ENCODE measurements at regions not wholly inside any gene's neighbourhood (a gene's known extent, or its start where the extent isn't known, plus 50 kb on each side); places are given as distances from the start of the nearest gene placed in this dataset.
"Not testable (repeated sequence)": the region's sequence is repeated elsewhere in the genome, so short reads cannot be mapped to it uniquely, and the experiment has no call there.

DNA sequence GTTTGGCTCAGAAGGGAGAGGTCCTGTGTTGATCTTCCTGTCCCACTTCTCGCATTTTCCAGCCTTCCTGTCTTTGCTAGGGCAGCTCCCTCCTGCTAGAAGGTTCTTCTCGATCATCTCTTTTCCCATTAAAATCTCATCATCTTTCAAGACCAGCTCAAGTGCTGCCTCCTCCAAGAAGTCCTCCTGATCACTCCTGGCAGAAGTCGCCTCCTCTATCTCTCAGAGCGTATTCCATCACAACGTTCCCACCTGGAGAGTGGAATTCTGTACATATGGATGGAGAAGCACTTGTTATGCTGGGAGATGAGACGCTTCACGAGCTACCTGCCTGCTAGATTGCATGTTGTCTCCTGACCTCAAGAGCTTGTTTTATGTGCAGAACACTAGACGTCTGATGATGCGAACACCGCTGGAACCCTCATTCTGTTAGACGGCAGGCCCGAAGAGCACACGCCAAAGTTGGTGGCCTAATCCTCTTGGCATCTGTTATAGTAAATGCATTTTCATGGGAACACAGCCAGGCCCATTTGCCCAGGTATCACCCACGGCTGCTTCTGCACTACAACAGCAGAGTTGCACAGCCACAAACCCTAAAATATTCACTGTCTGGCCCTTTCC is 68.0 kb upstream of the INSIG1 start:
- DNase-seq (ENCODE audit: low read depth), result no peak

DNA sequence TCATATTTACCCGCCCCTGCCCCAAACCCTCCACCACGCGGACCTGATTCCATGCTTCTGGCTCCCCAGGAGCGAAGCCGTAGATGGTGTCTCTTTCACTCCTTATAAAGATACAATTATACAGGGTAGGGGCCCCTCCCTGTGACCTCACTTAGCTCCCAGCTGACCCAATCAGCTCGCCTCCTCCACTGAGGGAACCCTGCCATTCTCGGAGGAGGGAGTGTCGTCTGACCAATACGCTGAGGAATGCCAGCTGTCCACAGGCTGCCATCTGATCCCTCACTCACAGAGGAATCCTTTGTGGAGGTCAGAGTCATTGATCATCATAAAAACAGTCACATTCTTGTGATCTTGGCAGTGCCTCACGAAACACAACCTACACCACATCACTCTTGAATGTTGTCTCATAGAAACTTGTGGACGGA is 67.5 kb upstream of the INSIG1 start:
- no peak for DNase-seq (ENCODE audit: low read depth)

- DNase-seq (ENCODE audit: low read depth), result no peak
These were observed 66.4 kb upstream of the INSIG1 start for GRCh38 chr7:155231241-155231800.

GRCh38 chr7:155231941-155232340 is 65.7 kb upstream of the INSIG1 start:
- DNase-seq (ENCODE audit: low read depth), result no peak

GRCh38 chr7:155232911-155233310 is 64.8 kb upstream of the INSIG1 start:
- no peak for DNase-seq (ENCODE audit: low read depth)

DNA sequence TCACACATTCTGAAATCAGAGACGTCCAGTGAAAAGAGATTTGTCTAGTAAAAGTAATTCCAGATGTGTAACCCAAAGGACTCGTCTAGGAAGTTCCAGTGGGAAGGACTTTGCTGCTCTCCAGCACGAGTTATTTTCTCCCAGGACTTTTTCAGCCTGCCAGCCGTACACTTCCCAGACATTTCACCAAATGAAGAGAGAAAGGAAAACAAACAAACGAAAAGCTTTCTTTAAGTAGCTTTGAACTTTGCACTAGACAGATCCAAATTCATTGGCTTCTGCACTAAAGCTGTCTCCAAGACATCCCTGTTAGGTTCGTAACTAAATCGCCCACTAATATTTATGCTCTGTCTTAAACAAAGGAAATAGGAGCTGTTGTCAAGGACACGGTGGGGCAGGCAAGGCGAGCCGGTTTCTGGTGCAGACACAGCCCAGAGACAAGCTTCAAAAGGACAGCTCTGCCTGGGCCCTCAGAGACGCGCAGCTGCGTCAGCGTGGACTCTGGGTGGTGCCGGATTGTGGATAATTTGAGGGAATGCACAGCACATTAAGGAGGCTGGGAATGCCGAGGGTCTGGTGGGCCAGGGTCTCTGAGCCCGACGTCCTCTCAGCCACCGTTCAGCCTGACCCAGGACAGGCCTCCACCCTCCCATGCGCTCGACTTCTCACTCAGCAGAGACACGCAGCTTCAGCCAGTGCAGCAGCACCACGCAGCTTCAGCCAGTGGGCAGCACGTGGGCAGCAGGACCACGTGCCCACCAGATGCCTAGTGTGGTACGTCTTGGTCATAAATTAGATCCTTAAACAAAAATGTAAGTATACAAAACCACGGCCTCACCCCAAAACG is 64.1 kb upstream of the INSIG1 start:
- DNase-seq (ENCODE audit: low read depth), result no peak

GRCh38 chr7:155234158-155234492 is 63.6 kb upstream of the INSIG1 start:
- no peak for DNase-seq (ENCODE audit: low read depth)

GRCh38 chr7:155234950-155235789 is 62.5 kb upstream of the INSIG1 start:
- DNase-seq (ENCODE audit: low read depth), result no peak

- DNase-seq (ENCODE audit: low read depth), result no peak
These were observed 61.3 kb upstream of the INSIG1 start for GRCh38 chr7:155236386-155236785.

- DNase-seq (ENCODE audit: low read depth), result no peak
These were observed 60.4 kb upstream of the INSIG1 start for GRCh38 chr7:155237297-155237696.

DNA sequence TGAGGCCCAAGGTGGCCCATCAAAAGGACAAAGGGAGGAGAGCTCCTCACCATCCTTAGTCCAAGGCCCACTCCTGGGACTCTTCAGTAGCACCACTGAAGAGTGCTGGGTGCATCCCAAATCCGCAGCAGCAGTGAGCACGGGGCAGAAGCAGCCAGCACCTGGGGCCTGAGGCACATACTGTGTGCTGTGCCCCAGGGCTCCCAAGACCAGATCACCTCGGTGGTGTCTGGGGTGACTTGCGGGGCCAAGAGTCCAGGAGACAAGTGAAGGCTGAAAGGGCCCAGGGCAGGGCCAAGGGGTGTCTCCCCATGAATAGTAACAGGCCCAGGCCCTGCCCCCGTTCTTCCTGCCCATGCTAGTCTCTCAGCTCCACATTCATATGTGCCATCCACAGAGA is 59.9 kb upstream of the INSIG1 start:
- DNase-seq (ENCODE audit: low read depth), result no peak

DNA sequence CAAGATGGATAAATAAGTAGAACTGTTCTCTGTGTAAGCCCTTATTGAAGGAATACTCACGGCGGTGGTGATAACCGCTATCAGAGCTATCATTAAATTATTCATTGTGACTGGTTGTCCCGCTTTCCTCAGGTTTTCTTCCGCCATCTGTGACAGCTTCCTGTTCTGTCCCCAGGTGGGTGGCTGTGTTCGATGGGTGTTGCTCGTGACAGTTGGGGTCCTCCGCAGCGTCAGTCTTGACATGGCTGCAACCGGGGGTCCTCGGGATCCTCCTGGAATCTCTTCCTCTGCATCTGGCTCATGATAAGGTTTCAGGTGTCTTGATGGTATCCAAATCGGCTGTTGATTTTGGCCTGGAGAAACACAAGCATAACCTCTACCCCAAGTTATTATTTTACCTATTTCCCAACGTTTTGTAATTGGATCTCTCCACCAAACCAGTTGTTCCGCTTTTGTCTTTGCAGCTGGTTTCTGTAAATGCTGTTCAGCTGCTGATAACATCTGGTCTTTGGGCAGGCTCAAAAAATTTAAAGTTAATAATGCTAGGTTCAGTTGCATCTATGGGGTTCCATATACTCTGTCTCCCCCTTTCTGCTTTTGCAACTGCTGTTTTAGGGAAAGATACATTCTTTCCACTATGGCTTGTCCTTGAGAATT is 58.1 kb upstream of the INSIG1 start:
- not testable (repeated sequence) for DNase-seq (ENCODE audit: low read depth)

GRCh38 chr7:155244675-155245074 is 53.0 kb upstream of the INSIG1 start:
- DNase-seq (ENCODE audit: low read depth), result no peak

GRCh38 chr7:155247479-155248365 is 50.0 kb upstream of the INSIG1 start:
- no peak for DNase-seq (ENCODE audit: low read depth)

Data from stimulated activated CD8-positive, alpha-beta memory T cell treated with anti-CD3 and anti-CD28 coated beads, Interleukin-7, amount 100 ng/mL, for 24 hours (primary cell).